GM19025 (cell line): ENCODE measurements at regions not wholly inside any gene's neighbourhood (a gene's known extent, or its start where the extent isn't known, plus 50 kb on each side); places are given as distances from the start of the nearest gene placed in this dataset.

ENCODE experiments used
- ATAC-seq: cut with Tn5 transposase; IDR thresholded peaks from one replicate; pipeline ENCODE4 v1.9.1; 2021; ENCODE audit warnings: mild to moderate bottlenecking, low read depth, moderate library complexity; ENCODE audit not compliant: unreplicated experiment

- ATAC-seq, result no peak
Measured at GRCh38 chr11:42253156-42253555, 793.7 kb upstream of the LRRC4C start.

GRCh38 chr11:42255906-42256305, 796.5 kb upstream of the LRRC4C start:
- ATAC-seq, result no peak

- no peak for ATAC-seq
Measured at GRCh38 chr11:42257534-42257933, 798.1 kb upstream of the LRRC4C start.

- no peak for ATAC-seq
Measured at GRCh38 chr11:42265072-42265471, 805.6 kb upstream of the LRRC4C start.

- ATAC-seq, result no peak
Measured at GRCh38 chr11:42271306-42271705, 811.9 kb upstream of the LRRC4C start.

- ATAC-seq, result no peak
Measured at GRCh38 chr11:42273977-42274376, 814.5 kb upstream of the LRRC4C start.

GRCh38 chr11:42296910-42297309, 837.5 kb upstream of the LRRC4C start:
- no peak for ATAC-seq

GRCh38 chr11:42299780-42300179, 840.3 kb upstream of the LRRC4C start:
- no peak for ATAC-seq

GRCh38 chr11:42301777-42302176, 842.3 kb upstream of the LRRC4C start:
- ATAC-seq, result no peak

- ATAC-seq, result no peak
Measured at GRCh38 chr11:42311514-42311913, 852.1 kb upstream of the LRRC4C start.

- ATAC-seq, result no peak
Measured at GRCh38 chr11:42311944-42312343, 852.5 kb upstream of the LRRC4C start.

- no peak for ATAC-seq
Measured at GRCh38 chr11:42315267-42315666, 855.8 kb upstream of the LRRC4C start.

GRCh38 chr11:42315846-42316245, 856.4 kb upstream of the LRRC4C start:
- ATAC-seq, result no peak

- ATAC-seq, result no peak
Measured at GRCh38 chr11:42319921-42320320, 860.5 kb upstream of the LRRC4C start.

- no peak for ATAC-seq
Measured at GRCh38 chr11:42329929-42330565, 870.6 kb upstream of the LRRC4C start.

- ATAC-seq, result no peak
Measured at GRCh38 chr11:42337786-42338455, 878.5 kb upstream of the LRRC4C start.

GRCh38 chr11:42344204-42344792, 884.8 kb upstream of the LRRC4C start:
- ATAC-seq, result no peak

GRCh38 chr11:42345933-42346332, 886.5 kb upstream of the LRRC4C start:
- no peak for ATAC-seq

GRCh38 chr11:42363701-42364100, 904.2 kb upstream of the LRRC4C start:
- ATAC-seq, result no peak

- ATAC-seq, result no peak
Measured at GRCh38 chr11:42390116-42390515, 921.7 kb upstream of the API5 start.

- no peak for ATAC-seq
Measured at GRCh38 chr11:42397483-42397882, 914.3 kb upstream of the API5 start.

GRCh38 chr11:42407341-42407740, 904.5 kb upstream of the API5 start:
- ATAC-seq, result no peak
